H1 (cell line): ENCODE measurements at regions not wholly inside any gene's neighbourhood (a gene's known extent, or its start where the extent isn't known, plus 50 kb on each side); places are given as distances from the start of the nearest gene placed in this dataset.

ENCODE experiments used
- KDM4A ChIP-seq: IDR thresholded peaks from one replicate; pipeline ENCODE4 v1.7.1; 2012; ENCODE audit warnings: low read depth, mild to moderate bottlenecking, moderate library complexity, low read length, inconsistent platforms; ENCODE audit not compliant: severe bottlenecking
- NRF1 ChIP-seq: IDR thresholded peaks from 2 replicates; pipeline ENCODE4 v1.6.1; 2011; ENCODE audit warnings: mild to moderate bottlenecking, low read depth, low read length, improper control_type of control experiment
- RBBP5 ChIP-seq: IDR thresholded peaks from 2 replicates; pipeline ENCODE4 v1.7.1; 2012; ENCODE audit warnings: low read depth, mild to moderate bottlenecking, inconsistent platforms, low read length, moderate library complexity, borderline replicate concordance
- TAF7 ChIP-seq: optimal IDR thresholded peaks from 2 replicates; pipeline ENCODE3; 2011; ENCODE audit warnings: low read depth, mild to moderate bottlenecking, inconsistent platforms, low read length, moderate library complexity, borderline replicate concordance
- TBP ChIP-seq: IDR thresholded peaks from 2 replicates; pipeline ENCODE4 v1.6.1; 2011; ENCODE audit warnings: low read depth, low read length, improper control_type of control experiment
- TF ChIP-seq, protein P1 (sequence below): IDR thresholded peaks from 2 replicates; pipeline ENCODE4 v1.6.1; 2011; ENCODE audit warnings: low read length, improper control_type of control experiment

DNA sequence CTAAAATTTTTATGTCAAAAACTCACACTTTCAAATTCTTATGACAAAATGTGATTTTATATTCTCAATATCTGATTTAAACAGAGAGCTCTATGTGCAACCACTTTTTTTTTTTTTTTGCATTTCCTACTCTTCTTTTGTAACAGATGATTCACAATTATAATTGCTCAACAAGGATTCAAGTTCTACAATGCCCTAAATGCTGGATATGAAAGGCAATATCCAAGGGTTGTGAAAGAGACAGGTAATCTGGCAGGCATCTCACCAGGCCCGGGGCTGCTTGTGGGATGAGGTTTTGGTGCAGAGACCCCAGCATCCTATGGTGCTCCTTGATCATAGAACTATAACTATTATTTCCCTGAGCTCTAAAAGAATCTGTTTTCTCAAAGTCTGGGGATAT lies 363.6 kb upstream of the NBEA start (continued):
- no peak for TF ChIP-seq RBBP5
- no peak for TF ChIP-seq TBP
- no peak for TF ChIP-seq NRF1
- no peak for TF ChIP-seq KDM4A
- TF ChIP-seq, protein P1, sequence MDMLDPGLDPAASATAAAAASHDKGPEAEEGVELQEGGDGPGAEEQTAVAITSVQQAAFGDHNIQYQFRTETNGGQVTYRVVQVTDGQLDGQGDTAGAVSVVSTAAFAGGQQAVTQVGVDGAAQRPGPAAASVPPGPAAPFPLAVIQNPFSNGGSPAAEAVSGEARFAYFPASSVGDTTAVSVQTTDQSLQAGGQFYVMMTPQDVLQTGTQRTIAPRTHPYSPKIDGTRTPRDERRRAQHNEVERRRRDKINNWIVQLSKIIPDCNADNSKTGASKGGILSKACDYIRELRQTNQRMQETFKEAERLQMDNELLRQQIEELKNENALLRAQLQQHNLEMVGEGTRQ = no peak
- no peak for TF ChIP-seq TAF7
